PFSK-1 (cell line): ENCODE measurements at regions not wholly inside any gene's neighbourhood (a gene's known extent, or its start where the extent isn't known, plus 50 kb on each side); places are given as distances from the start of the nearest gene placed in this dataset.

Source experiments
- FOXP2 ChIP-seq: optimal IDR thresholded peaks from 2 replicates; pipeline ENCODE3; 2011; ENCODE audit warnings: borderline replicate concordance, control low read depth, inconsistent platforms; ENCODE audit not compliant: insufficient read depth; ENCODE audit errors: extremely low read length, extremely low read depth
- POLR2AphosphoS5 ChIP-seq: IDR thresholded peaks from 2 replicates; pipeline ENCODE4 v1.6.1; 2012; ENCODE audit warnings: low read depth, mild to moderate bottlenecking, control low read depth, low read length, moderate library complexity
- SIN3A ChIP-seq: IDR thresholded peaks from 2 replicates; pipeline ENCODE4 v1.6.1; 2012; ENCODE audit warnings: mild to moderate bottlenecking, low read length, moderate library complexity, borderline replicate concordance; ENCODE audit not compliant: insufficient read depth
- TAF1 ChIP-seq: IDR thresholded peaks from 2 replicates; pipeline ENCODE4 v1.6.1; 2012; ENCODE audit warnings: low read length, control low read depth, borderline replicate concordance; ENCODE audit not compliant: insufficient read depth
- TF ChIP-seq, protein P1 (sequence below), 2 experiments: IDR thresholded peaks; 2 replicates each; pipeline versions ENCODE4 v1.6.1 to v1.8.0; 2011 to 2012; ENCODE audit warnings: low read depth in 2 of 2, low read length in 2 of 2, control low read depth in 1 of 2, inconsistent platforms in 1 of 2, mild to moderate bottlenecking in 1 of 2, moderate library complexity in 1 of 2; ENCODE audit not compliant: insufficient read depth in 1 of 2

DNA sequence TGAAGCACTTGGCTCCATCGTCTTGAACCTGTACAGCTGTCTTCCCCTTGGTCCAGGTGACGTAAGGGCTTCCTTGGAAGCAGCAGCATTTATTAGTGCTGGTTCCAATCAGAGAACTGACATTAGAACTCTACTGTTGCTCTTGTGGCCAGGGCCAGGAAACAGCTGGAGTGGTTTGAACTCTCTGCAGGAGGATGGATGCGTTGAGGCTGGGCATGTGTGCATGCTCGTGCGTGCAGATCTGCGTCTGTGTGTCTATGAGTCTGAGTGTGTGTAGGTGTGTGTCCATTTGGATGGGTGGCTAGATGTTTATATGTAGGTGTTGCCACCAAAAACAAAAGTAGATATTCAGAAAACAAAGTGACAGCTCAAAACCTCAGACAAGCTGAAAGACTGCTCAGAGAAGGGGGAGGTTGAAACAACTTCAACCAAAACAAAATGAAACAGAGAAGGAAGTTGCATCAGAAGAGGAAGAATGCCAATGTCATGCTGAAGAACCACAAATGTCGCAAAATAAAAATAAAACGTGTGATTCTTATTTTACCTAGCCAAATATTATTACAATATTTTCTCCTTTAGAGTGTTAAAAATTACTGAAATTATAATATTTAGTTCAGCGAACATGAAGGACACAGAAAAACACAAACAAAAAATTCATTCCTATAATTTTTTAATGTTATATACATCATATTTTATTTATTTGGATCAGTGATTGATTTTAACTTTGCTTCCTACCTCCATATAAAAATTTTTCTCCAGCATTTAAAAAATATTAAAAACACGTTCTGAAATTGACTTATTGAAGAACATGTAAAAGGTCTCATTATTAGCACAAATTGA lies 96.1 kb upstream of the MKLN1 start:
- TF ChIP-seq FOXP2 (peak; percentile 42), POLR2AphosphoS5 (no peak)
- TF ChIP-seq, protein P1, sequence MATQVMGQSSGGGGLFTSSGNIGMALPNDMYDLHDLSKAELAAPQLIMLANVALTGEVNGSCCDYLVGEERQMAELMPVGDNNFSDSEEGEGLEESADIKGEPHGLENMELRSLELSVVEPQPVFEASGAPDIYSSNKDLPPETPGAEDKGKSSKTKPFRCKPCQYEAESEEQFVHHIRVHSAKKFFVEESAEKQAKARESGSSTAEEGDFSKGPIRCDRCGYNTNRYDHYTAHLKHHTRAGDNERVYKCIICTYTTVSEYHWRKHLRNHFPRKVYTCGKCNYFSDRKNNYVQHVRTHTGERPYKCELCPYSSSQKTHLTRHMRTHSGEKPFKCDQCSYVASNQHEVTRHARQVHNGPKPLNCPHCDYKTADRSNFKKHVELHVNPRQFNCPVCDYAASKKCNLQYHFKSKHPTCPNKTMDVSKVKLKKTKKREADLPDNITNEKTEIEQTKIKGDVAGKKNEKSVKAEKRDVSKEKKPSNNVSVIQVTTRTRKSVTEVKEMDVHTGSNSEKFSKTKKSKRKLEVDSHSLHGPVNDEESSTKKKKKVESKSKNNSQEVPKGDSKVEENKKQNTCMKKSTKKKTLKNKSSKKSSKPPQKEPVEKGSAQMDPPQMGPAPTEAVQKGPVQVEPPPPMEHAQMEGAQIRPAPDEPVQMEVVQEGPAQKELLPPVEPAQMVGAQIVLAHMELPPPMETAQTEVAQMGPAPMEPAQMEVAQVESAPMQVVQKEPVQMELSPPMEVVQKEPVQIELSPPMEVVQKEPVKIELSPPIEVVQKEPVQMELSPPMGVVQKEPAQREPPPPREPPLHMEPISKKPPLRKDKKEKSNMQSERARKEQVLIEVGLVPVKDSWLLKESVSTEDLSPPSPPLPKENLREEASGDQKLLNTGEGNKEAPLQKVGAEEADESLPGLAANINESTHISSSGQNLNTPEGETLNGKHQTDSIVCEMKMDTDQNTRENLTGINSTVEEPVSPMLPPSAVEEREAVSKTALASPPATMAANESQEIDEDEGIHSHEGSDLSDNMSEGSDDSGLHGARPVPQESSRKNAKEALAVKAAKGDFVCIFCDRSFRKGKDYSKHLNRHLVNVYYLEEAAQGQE (IDR thresholded peaks at IDR 0.05; ENCODE audit: insufficient read depth in 1 of 2, low read depth in 2 of 2, low read length in 2 of 2) = no peak

DNA sequence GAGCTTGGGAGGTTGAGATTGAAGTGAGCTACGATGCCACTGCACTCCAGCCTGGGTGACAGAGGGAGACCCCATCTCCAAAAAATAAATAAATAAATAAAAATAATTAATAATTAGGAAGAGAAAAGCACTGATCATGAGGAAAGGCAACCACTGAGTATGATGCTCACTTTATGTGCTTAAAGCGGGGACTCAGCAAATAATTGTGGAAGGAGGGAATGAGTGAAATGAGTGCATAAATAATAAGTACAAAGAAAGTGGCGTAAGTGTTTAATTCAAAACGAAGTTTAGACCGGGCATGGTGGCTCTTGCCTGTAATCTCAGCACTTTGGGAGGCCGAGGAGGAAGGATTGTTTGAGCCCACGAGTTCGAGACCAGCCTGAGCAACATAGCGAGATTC lies 94.9 kb upstream of the MKLN1 start:
- TF ChIP-seq SIN3A (no peak), POLR2AphosphoS5 (no peak), FOXP2 (no peak), TAF1 (no peak)
- TF ChIP-seq, protein P1 (IDR thresholded peaks at IDR 0.05; ENCODE audit: insufficient read depth in 1 of 2, low read depth in 2 of 2, low read length in 2 of 2) = no peak

DNA sequence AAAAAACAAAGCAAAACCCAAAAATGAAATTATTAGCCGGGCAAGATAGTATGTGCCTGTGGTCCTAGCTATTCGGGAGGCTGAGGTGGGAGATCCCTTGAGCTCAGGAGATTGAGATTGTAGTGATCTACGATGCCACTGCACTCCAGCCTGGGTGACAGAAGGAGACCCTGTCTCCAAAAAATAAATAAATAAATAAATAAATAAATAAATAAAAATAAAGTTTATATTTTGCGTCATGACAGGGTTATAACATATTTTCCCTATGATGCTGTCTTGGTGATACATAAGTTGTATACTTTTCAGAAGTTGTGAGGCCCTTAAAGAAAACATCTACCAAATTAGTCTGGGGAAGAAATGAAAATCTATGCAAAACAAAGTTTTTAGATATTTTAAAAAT lies 94.5 kb upstream of the MKLN1 start:
- TF ChIP-seq TAF1 = no peak
- no peak for TF ChIP-seq FOXP2
- no peak for TF ChIP-seq POLR2AphosphoS5
- no peak for TF ChIP-seq SIN3A
- TF ChIP-seq, protein P1 (IDR thresholded peaks at IDR 0.05; ENCODE audit: insufficient read depth in 1 of 2, low read depth in 2 of 2, low read length in 2 of 2) = no peak

DNA sequence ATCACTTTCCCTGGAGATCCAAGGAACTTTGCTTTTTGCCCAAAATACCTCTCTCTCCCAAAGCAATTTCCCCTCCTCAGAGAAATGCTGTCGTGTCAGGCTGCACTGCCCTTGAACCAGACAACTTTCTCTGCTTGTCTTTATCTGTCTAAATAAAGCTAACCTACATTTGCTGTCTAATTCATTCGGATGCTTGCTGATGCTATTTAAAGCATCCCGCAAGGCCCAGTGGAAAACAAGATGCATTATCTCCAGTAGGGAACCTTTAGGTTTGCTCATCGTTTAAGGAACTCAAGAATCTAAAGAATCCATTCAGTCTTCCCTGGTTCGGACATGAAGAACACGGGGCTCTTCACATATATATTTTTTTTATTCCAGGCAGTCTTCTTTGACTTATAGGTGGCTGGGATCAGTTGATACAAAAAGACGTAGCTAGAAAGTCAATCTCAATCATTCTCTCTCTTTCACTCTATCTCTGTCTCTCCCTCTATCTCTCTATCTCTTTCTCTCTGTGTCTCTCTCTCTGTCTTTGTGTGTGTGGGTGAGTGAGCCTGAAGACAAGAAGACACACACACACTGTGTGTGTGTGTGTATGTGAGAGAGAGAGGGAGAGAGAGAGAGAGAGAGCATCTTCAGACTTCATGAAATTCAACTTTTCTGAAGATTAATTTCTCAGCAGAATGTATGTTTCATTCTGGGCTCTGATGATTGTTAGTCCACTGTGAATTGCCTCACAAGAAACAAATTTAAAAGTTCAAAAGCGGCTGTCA lies 92.8 kb upstream of the MKLN1 start:
- TF ChIP-seq POLR2AphosphoS5 (no peak), FOXP2 (no peak), SIN3A (no peak), TAF1 (no peak)
- TF ChIP-seq, protein P1 (IDR thresholded peaks at IDR 0.05; ENCODE audit: insufficient read depth in 1 of 2, low read depth in 2 of 2, low read length in 2 of 2) = no peak
